Uterus (tissue), 3 donors: ENCODE measurements at regions not wholly inside any gene's neighbourhood (a gene's known extent, or its start where the extent isn't known, plus 50 kb on each side); places are given as distances from the start of the nearest gene placed in this dataset.

Experiments
- DNase-seq, 2 donors: peaks; one replicate each; pipeline ENCODE4 v3.0.0-alpha.2; 2019 to 2020
- H3K27ac ChIP-seq, 2 donors: fragments of 200-600 bp; sonication (generic); 1 replicate in 1 of 2; 2 replicates in 1 of 2; pipeline ENCODE4 v1.5.1; 2016 to 2018
- H3K27me3 ChIP-seq, 2 donors: fragments of 200-600 bp; sonication (generic); one replicate each; pipeline ENCODE4 v1.5.1; 2018 to 2019; ENCODE audit warnings: control low read depth in 1 of 2
- H3K36me3 ChIP-seq, 2 donors: fragments of 200-600 bp; sonication (generic); one replicate each; pipeline ENCODE4 v1.5.1; 2019; ENCODE audit warnings: control low read depth in 1 of 2
- H3K4me1 ChIP-seq, 2 donors: fragments of 200-600 bp; sonication (generic); one replicate each; pipeline ENCODE4 v1.5.1; 2018 to 2019; ENCODE audit warnings: control low read depth in 1 of 2
- H3K4me3 ChIP-seq, 2 donors: fragments of 200-600 bp; sonication (generic); 1 replicate in 1 of 2; 2 replicates in 1 of 2; pipeline ENCODE4 v1.5.1; 2018 to 2019; ENCODE audit warnings: mild to moderate bottlenecking in 1 of 2
- H3K9me3 ChIP-seq, 2 donors: fragments of 200-600 bp; sonication (generic); one replicate each; pipeline ENCODE4 v1.5.1; 2019; ENCODE audit warnings: control low read depth in 1 of 2
- CTCF ChIP-seq, 4 experiments: fragments of 200-600 bp in 2 of 4; fragments of 450-650 bp in 2 of 4; sonication (generic) in 2 of 4; IDR thresholded peaks; one replicate each; pipeline ENCODE4 v1.5.1; 2016 to 2019; ENCODE audit warnings: antibody characterized with exemption in 4 of 4, mild to moderate bottlenecking in 2 of 4, moderate library complexity in 1 of 4
- POLR2A ChIP-seq, 2 donors: fragments of 450-650 bp; IDR thresholded peaks; one replicate each; pipeline ENCODE4 v1.6.1; 2016; ENCODE audit warnings: antibody characterized with exemption in 2 of 2, mild to moderate bottlenecking in 1 of 2, moderate library complexity in 1 of 2
- intact Hi-C: fragments of 100-400 bp; cut with DNase I; formaldehyde crosslinking; loops from one replicate; pipeline ENCODE4 v1.15.1; 2023; ENCODE audit warnings: low total_unique reads
- donor health status: DM: yes; HTN: yes; CAD: no.

- H3K4me3 ChIP-seq = no peak overlapping the region
- H3K4me1 ChIP-seq = no peaks in the 10 kb centered on the region
- no peak for DNase-seq
- H3K27me3 ChIP-seq = no peaks in the 10 kb centered on the region
- no peaks in the 10 kb centered on the region for H3K9me3 ChIP-seq
- H3K27ac ChIP-seq = no peak overlapping the region
- TF ChIP-seq CTCF (IDR thresholded peaks at IDR 0.05) = no peak
- TF ChIP-seq POLR2A (IDR thresholded peaks at IDR 0.05) = no peak
- H3K36me3 ChIP-seq = no peaks in the 10 kb centered on the region
- intact Hi-C loops = no loop called here
Observed at GRCh38 chr13:85537601-85538000, 261.6 kb downstream of the SLITRK6 start.

GRCh38 chr13:85536706-85537105, 262.5 kb downstream of the SLITRK6 start:
- no peaks in the 10 kb centered on the region for H3K27me3 ChIP-seq
- TF ChIP-seq CTCF (IDR thresholded peaks at IDR 0.05) = no peak
- TF ChIP-seq POLR2A (IDR thresholded peaks at IDR 0.05) = no peak

DNA sequence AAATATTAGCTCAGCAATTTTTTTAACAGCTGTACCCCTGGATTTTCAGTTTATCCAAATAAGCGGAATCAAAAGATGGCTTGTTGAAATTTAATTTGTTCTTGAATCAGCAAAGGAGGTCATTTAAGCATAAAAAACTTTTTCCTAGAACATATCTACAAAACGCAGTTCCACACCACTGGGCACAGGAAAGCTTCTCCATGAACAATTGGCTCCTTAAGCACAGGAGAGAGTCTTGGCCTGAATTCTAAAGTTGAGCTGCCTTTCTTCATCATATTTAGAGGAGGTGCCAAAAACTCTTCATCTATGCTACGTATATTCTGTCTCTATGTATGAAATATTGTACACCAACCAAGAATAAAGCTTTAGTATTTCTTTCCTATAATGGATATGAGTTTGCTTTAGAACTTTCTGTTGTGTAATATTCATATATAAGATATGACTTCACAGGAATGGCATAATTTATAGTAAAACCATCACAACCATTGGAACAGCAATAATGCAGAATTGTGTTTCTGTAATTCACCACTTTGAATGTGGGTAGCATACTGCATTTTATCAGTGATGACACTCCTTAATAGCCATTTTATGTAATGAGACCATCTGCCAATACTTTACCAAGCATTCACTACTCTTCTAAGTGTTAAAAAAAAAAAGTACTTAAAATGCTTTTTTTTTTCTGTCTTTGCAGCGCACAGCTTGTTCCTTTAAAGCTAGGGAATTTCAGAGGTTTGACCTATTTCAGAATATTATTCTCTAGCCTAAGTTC, 263.7 kb downstream of the SLITRK6 start:
- Histone ChIP-seq H3K36me3 (no peaks in the 10 kb centered on the region), H3K9me3 (no peaks in the 10 kb centered on the region), H3K4me1 (no peaks in the 10 kb centered on the region), H3K27me3 (no peaks in the 10 kb centered on the region), H3K27ac (no peak overlapping the region), H3K4me3 (no peak overlapping the region)
- DNase-seq = no peak
- no peak for TF ChIP-seq CTCF (IDR thresholded peaks at IDR 0.05)
- TF ChIP-seq POLR2A (IDR thresholded peaks at IDR 0.05) = no peak
- intact Hi-C loops = no loop called here

More at GRCh38 chr13:85536706-85537105, 262.5 kb downstream of the SLITRK6 start:
- H3K9me3 ChIP-seq = no peaks in the 10 kb centered on the region
- no peak for DNase-seq
- no peaks in the 10 kb centered on the region for H3K36me3 ChIP-seq
- H3K4me1 ChIP-seq = no peaks in the 10 kb centered on the region
- no peak overlapping the region for H3K4me3 ChIP-seq
- intact Hi-C loops = no loop called here
- no peak overlapping the region for H3K27ac ChIP-seq

DNA sequence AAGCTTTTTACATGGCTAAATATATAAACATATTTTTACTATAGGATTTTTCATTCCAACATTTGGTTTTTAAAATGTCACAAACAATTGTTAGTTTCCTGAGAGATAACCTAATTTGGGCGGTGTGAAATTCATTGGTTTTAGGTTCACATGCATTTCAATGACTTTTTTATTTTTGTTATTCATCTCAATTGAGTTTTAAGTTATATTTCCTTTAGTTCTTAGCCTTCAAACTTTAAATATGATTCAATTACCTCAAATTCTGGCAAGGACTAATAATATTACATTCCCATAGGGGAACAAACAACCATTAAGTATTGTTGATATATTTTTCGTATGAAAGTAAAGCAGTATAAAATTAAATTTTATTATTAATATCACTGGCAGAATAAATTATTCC, 265.3 kb downstream of the SLITRK6 start:
- intact Hi-C loops = no loop called here
- no peak for TF ChIP-seq POLR2A (IDR thresholded peaks at IDR 0.05)
- no peak for TF ChIP-seq CTCF (IDR thresholded peaks at IDR 0.05)
- DNase-seq = no peak
- Histone ChIP-seq H3K9me3 (no peaks in the 10 kb centered on the region), H3K27me3 (no peaks in the 10 kb centered on the region), H3K27ac (no peak overlapping the region), H3K4me3 (no peak overlapping the region), H3K4me1 (no peaks in the 10 kb centered on the region), H3K36me3 (no peaks in the 10 kb centered on the region)

- Histone ChIP-seq H3K9me3 (no peaks in the 10 kb centered on the region), H3K4me3 (no peak overlapping the region), H3K27me3 (no peaks in the 10 kb centered on the region), H3K27ac (no peak overlapping the region), H3K36me3 (no peaks in the 10 kb centered on the region), H3K4me1 (no peaks in the 10 kb centered on the region)
- TF ChIP-seq POLR2A (IDR thresholded peaks at IDR 0.05) (no peak), CTCF (IDR thresholded peaks at IDR 0.05) (no peak)
- intact Hi-C loops = no loop called here
- DNase-seq = no peak
Observed at GRCh38 chr13:85529218-85529594, 270.0 kb downstream of the SLITRK6 start.
